Gastrocnemius medialis (tissue), 4 donors: ENCODE measurements at regions not wholly inside any gene's neighbourhood (a gene's known extent, or its start where the extent isn't known, plus 50 kb on each side); places are given as distances from the start of the nearest gene placed in this dataset.

Source experiments
- ATAC-seq, 2 donors: fragments of 150-250 bp; one replicate each; pipeline ENCODE4 v1.9.1; 2016
- DNase-seq, 2 donors: peaks; one replicate each; pipeline ENCODE4 v3.0.0-alpha.2; 2019
- H3K27ac ChIP-seq, 4 donors: fragments of 200-600 bp; sonication (generic); 1 replicate in 1 of 4; 2 replicates in 3 of 4; pipeline ENCODE4 v1.5.1; 2016 to 2018; ENCODE audit warnings: mild to moderate bottlenecking in 2 of 4, moderate library complexity in 1 of 4
- H3K27me3 ChIP-seq, 3 donors: fragments of 200-600 bp; sonication (generic) in 2 of 3; 1 replicate in 1 of 3; 2 replicates in 2 of 3; pipeline versions ENCODE4 v1.5.1 to v1.6.0; 2016 to 2019; ENCODE audit warnings: mild to moderate bottlenecking in 1 of 3, moderate library complexity in 1 of 3
- H3K36me3 ChIP-seq, 2 donors: fragments of 200-600 bp; sonication (generic) in 1 of 2; one replicate each; pipeline ENCODE4 v1.5.1; 2017 to 2018
- H3K4me1 ChIP-seq, 2 donors: fragments of 200-600 bp; sonication (generic) in 1 of 2; one replicate each; pipeline ENCODE4 v1.5.1; 2016 to 2017; ENCODE audit warnings: mild to moderate bottlenecking in 2 of 2
- H3K4me3 ChIP-seq, 4 donors: fragments of 200-600 bp; sonication (generic) in 3 of 4; 1 replicate in 1 of 4; 2 replicates in 3 of 4; pipeline ENCODE4 v1.5.1; 2016 to 2019; ENCODE audit warnings: mild to moderate bottlenecking in 2 of 4
- H3K9me3 ChIP-seq, 3 donors: fragments of 200-600 bp; sonication (generic) in 2 of 3; 1 replicate in 1 of 3; 2 replicates in 2 of 3; pipeline ENCODE4 v1.5.1; 2016 to 2019
- POLR2A ChIP-seq, 2 donors: fragments of 450-650 bp; IDR thresholded peaks; one replicate each; pipeline ENCODE4 v1.6.1; 2017; ENCODE audit warnings: antibody characterized with exemption in 2 of 2, mild to moderate bottlenecking in 2 of 2, moderate library complexity in 2 of 2
- in situ Hi-C, 4 donors: fragments of 200-750 bp; cut with MboI; loops; one replicate each; pipeline versions ENCODE4 v1.15.0 to v1.8.0; 2017; ENCODE audit warnings: low sequenced_read_pairs in 4 of 4
- intact Hi-C: fragments of 100-400 bp; cut with DNase I; formaldehyde crosslinking; loops from one replicate; pipeline ENCODE4 v1.15.1; 2023; ENCODE audit warnings: low total_unique reads
- TF ChIP-seq, protein P1 (sequence below), 5 experiments: fragments of 450-650 bp in 3 of 5; fragments of 200-600 bp in 2 of 5; sonication (generic) in 2 of 5; IDR thresholded peaks in 4 of 5; conservative IDR thresholded peaks in 1 of 5; 1 replicate in 4 of 5; 2 replicates in 1 of 5; pipeline ENCODE4 v1.5.1; 2016 to 2019; ENCODE audit warnings: antibody characterized with exemption in 5 of 5, mild to moderate bottlenecking in 3 of 5, moderate library complexity in 3 of 5

- TF ChIP-seq, protein P1, sequence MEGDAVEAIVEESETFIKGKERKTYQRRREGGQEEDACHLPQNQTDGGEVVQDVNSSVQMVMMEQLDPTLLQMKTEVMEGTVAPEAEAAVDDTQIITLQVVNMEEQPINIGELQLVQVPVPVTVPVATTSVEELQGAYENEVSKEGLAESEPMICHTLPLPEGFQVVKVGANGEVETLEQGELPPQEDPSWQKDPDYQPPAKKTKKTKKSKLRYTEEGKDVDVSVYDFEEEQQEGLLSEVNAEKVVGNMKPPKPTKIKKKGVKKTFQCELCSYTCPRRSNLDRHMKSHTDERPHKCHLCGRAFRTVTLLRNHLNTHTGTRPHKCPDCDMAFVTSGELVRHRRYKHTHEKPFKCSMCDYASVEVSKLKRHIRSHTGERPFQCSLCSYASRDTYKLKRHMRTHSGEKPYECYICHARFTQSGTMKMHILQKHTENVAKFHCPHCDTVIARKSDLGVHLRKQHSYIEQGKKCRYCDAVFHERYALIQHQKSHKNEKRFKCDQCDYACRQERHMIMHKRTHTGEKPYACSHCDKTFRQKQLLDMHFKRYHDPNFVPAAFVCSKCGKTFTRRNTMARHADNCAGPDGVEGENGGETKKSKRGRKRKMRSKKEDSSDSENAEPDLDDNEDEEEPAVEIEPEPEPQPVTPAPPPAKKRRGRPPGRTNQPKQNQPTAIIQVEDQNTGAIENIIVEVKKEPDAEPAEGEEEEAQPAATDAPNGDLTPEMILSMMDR (IDR thresholded peaks at IDR 0.05 in 4 of 5, conservative IDR thresholded peaks at IDR 0.05 in 1 of 5), result peak in 1 of 5 experiments; percentile 7
- TF ChIP-seq POLR2A (IDR thresholded peaks at IDR 0.05), result no peak
- no peak for DNase-seq
- H3K27me3 ChIP-seq, result no peaks in the 10 kb centered on the region
- no peaks in the 10 kb centered on the region for H3K9me3 ChIP-seq
- peak overlapping the region; percentile 30 to 72 (median 58) for H3K27ac ChIP-seq
- peak overlapping the region in 1 of 4 donors; percentile 12 for H3K4me3 ChIP-seq
- intact Hi-C loops, result no loop called here
- ATAC-seq, result peak in 1 of 2 donors; percentile 17
- in situ Hi-C loops, result no loop called here
- peaks cover 32 to 36% of the 10 kb centered on the region in 2 donors for H3K4me1 ChIP-seq
- no peaks in the 10 kb centered on the region for H3K36me3 ChIP-seq
Measured at GRCh38 chr9:110114859-110115201, 93.1 kb downstream of the C9orf152 start.

- H3K4me1 ChIP-seq, result peaks cover 32 to 36% of the 10 kb centered on the region in 2 donors
- H3K27ac ChIP-seq, result peak overlapping the region; percentile 30 to 72 (median 58)
- no peaks in the 10 kb centered on the region for H3K36me3 ChIP-seq
- intact Hi-C loops, result no loop called here
- TF ChIP-seq, protein P1 (IDR thresholded peaks at IDR 0.05 in 4 of 5, conservative IDR thresholded peaks at IDR 0.05 in 1 of 5), result no peak
- TF ChIP-seq POLR2A (IDR thresholded peaks at IDR 0.05), result no peak
- peak overlapping the region in 1 of 4 donors; percentile 12 for H3K4me3 ChIP-seq
- H3K27me3 ChIP-seq, result no peaks in the 10 kb centered on the region
- in situ Hi-C loops, result no loop called here
- ATAC-seq (peak; percentile 72 to 86), DNase-seq (peak; percentile 37 to 39)
- no peaks in the 10 kb centered on the region for H3K9me3 ChIP-seq
Measured at GRCh38 chr9:110115341-110115820, 92.6 kb downstream of the C9orf152 start.

DNA sequence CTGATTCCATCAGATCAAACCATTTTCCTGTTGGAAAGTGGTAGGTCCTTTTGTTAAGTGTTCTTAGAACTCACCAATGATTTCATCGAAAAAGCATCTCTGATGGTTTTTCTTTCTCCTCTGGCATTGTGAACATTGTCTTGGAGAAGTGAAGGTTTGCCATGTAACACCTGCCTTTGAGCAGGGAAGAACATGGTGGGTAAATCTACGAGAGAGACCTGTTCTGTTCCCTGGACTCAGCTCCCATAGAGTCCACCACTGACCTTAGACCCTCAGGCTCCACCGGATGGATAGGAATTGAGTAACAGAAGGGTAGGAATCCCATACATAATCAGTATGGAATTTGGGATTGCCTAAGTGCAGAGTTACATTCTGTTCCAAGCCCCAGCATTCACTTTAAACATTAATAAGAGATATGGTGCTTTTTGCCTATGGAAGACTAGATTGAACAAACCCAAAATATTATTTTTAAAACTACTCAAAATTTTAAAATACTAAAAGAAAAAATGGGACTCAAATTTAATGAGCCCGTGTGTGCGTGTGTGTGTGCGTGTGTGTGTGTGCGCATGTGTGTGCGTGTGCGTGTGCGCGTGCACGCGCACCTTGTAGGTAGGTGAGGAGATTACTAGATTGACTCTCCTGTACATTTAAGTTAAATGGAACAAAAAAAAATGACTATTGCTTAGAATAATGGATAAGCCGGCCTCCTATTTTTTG is 92.0 kb downstream of the C9orf152 start:
- intact Hi-C loops, result no loop called here

GRCh38 chr9:110116543-110116885 is 91.4 kb downstream of the C9orf152 start:
- peak overlapping the region in 3 of 4 donors; percentile 17 to 72 (median 35) for H3K27ac ChIP-seq
- H3K27me3 ChIP-seq, result no peaks in the 10 kb centered on the region
- H3K9me3 ChIP-seq, result no peaks in the 10 kb centered on the region
- ATAC-seq, result peak; percentile 93 to 96
- TF ChIP-seq, protein P1 (IDR thresholded peaks at IDR 0.05 in 4 of 5, conservative IDR thresholded peaks at IDR 0.05 in 1 of 5), result no peak
- no peak for TF ChIP-seq POLR2A (IDR thresholded peaks at IDR 0.05)
- intact Hi-C loops (no loop called here), in situ Hi-C loops (no loop called here)
- H3K4me3 ChIP-seq, result no peak overlapping the region
- no peaks in the 10 kb centered on the region for H3K36me3 ChIP-seq
- peaks cover 32 to 36% of the 10 kb centered on the region in 2 donors for H3K4me1 ChIP-seq
- peak; percentile 20 to 26 for DNase-seq

More for the DNA sequence above, 92.0 kb downstream of the C9orf152 start:
- DNase-seq, result no peak
- Histone ChIP-seq H3K27me3 (no peaks in the 10 kb centered on the region), H3K4me3 (no peak overlapping the region), H3K36me3 (no peaks in the 10 kb centered on the region), H3K27ac (peak overlapping the region; percentile 30 to 72 (median 58)), H3K4me1 (peaks cover 32 to 36% of the 10 kb centered on the region in 2 donors), H3K9me3 (no peaks in the 10 kb centered on the region)
- in situ Hi-C loops, result no loop called here
- ATAC-seq, result no peak
- TF ChIP-seq, protein P1 (IDR thresholded peaks at IDR 0.05 in 4 of 5, conservative IDR thresholded peaks at IDR 0.05 in 1 of 5), result no peak
- no peak for TF ChIP-seq POLR2A (IDR thresholded peaks at IDR 0.05)
